ENCODE measurements at regions not wholly inside any gene's neighbourhood (a gene's known extent, or its start where the extent isn't known, plus 50 kb on each side); places are given as distances from the start of the nearest gene placed in this dataset.

DNA sequence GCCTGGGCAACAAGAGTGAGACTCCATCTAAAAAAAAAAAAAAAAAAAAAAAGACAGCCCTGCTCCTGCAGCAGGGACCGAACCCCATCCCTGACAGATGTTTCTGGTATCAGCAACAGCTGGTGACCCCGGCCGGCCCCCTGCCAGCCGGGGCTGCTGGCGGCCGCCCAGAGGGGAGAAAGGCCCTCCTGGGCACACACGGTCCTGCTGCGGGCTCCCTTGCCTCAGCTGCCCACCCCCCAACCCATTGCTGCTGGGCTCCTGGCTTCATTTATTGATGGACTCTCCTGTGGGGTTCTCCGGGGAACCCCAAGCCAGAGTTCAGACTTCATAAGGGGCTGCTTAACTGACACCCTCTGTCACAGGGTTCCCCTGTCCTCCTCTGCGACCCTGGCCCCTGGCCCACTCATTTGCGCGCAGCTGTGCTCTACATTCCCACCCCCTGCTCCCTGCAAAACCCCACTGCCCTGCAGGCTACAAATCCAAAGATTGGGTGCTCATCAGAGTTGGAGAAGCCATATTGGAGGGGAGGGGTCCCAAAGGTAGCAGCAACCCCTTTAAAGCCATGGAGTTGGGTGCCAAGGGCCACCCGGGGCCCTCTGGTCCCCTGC, 103.6 kb upstream of the RTL1 start:
- no peak for TF ChIP-seq GATA3 (IDR thresholded peaks at IDR 0.05; ENCODE audit: low read depth, low read length)
- no peak for TF ChIP-seq GATA2 (IDR thresholded peaks at IDR 0.05; ENCODE audit: low read depth, low read length)
